Natural killer cell (primary cell): ENCODE measurements at regions not wholly inside any gene's neighbourhood (a gene's known extent, or its start where the extent isn't known, plus 50 kb on each side); places are given as distances from the start of the nearest gene placed in this dataset.

Experiments used
- ATAC-seq, 3 donors: fragments of 150-1000 bp in 2 of 3; fragments of 200-7000 bp in 1 of 3; cut with Tn5 transposase; 1 replicate in 1 of 3; 2 replicates in 2 of 3; pipeline ENCODE4 v1.10.0; 2021; ENCODE audit warnings: mild to moderate bottlenecking in 2 of 3, moderate library complexity in 2 of 3
- DNase-seq, 2 donors: peaks; one replicate each; pipeline versions ENCODE4 v3.0.0 to v3.0.0-alpha.2; 2013 to 2021; ENCODE audit warnings: mixed read lengths in 1 of 2
- H3K27ac ChIP-seq: one replicate; pipeline ENCODE4 v1.5.1; 2013; ENCODE audit warnings: mild to moderate bottlenecking, low read length
- H3K27me3 ChIP-seq: one replicate; pipeline ENCODE4 v1.6.1; 2013; ENCODE audit warnings: low read length; ENCODE audit not compliant: control insufficient read depth, insufficient read depth
- H3K36me3 ChIP-seq: one replicate; pipeline ENCODE4 v1.6.1; 2013; ENCODE audit warnings: low read length; ENCODE audit not compliant: control insufficient read depth, insufficient read depth
- H3K4me1 ChIP-seq: one replicate; pipeline ENCODE4 v1.6.1; 2013; ENCODE audit warnings: low read length; ENCODE audit not compliant: control insufficient read depth, insufficient read depth
- H3K4me3 ChIP-seq: one replicate; pipeline ENCODE4 v1.5.1; 2013; ENCODE audit warnings: low read length
- H3K9me3 ChIP-seq: one replicate; pipeline ENCODE4 v1.6.1; 2013; ENCODE audit warnings: low read length; ENCODE audit not compliant: control insufficient read depth, insufficient read depth
- H3K27ac Mint-ChIP-seq, 2 donors: one replicate each; pipeline ENCODE4 v1.8.0; 2022; ENCODE audit warnings: mild to moderate bottlenecking in 2 of 2, mixed read lengths in 2 of 2, moderate library complexity in 1 of 2
- H3K27me3 Mint-ChIP-seq, 2 donors: one replicate each; pipeline ENCODE4 v1.8.0; 2022; ENCODE audit warnings: low read depth in 2 of 2, mixed read lengths in 2 of 2
- H3K36me3 Mint-ChIP-seq: one replicate; pipeline ENCODE4 v1.8.0; 2022; ENCODE audit warnings: mixed read lengths
- H3K4me1 Mint-ChIP-seq, 2 donors: one replicate each; pipeline ENCODE4 v1.8.0; 2022; ENCODE audit warnings: mixed read lengths in 2 of 2
- H3K4me3 Mint-ChIP-seq: one replicate; pipeline ENCODE4 v1.8.0; 2022; ENCODE audit warnings: mild to moderate bottlenecking, moderate library complexity, mixed read lengths
- H3K9me3 Mint-ChIP-seq, 2 donors: one replicate each; pipeline ENCODE4 v1.8.0; 2022; ENCODE audit warnings: mixed read lengths in 2 of 2
- CTCF ChIP-seq: fragments of 200-600 bp; IDR thresholded peaks from one replicate; pipeline ENCODE4 v1.8.0; 2022; ENCODE audit warnings: antibody characterized with exemption
- WGBS: methylation state at CpG from one replicate; pipeline ENCODE4 v1.1.7; 2013; ENCODE audit warnings: missing lambda C conversion rate; ENCODE audit not compliant: insufficient coverage; 5-methylcytosine and 5-hydroxymethylcytosine counted together
- intact Hi-C: fragments of 100-400 bp; cut with micrococcal nuclease; formaldehyde crosslinking; loops from one replicate; pipeline ENCODE4 v1.14.2; 2022

- Histone ChIP-seq H3K36me3 (no peaks in the 10 kb centered on the region), H3K9me3 (no peaks in the 10 kb centered on the region), H3K4me1 (no peaks in the 10 kb centered on the region), H3K4me3 (no peak overlapping the region), H3K27me3 (no peaks in the 10 kb centered on the region), H3K27ac (no peak overlapping the region)
- no peak for DNase-seq
- Mint-ChIP-seq H3K4me3 (no peak overlapping the region), H3K27me3 (peaks cover 6 to 10% of the 10 kb centered on the region in 2 donors), H3K4me1 (no peaks in the 10 kb centered on the region), H3K9me3 (peaks cover 0 to 2% of the 10 kb centered on the region in 2 donors), H3K36me3 (no peaks in the 10 kb centered on the region), H3K27ac (no peak overlapping the region)
- intact Hi-C loops, result no loop called here
- TF ChIP-seq CTCF, result no peak
- no peak for ATAC-seq
- WGBS, result 78% methylated on average over 10 of the region's 10 CpGs
These were observed 648.8 kb downstream of the NPHP4 start for GRCh38 chr1:5343256-5344020.

- Mint-ChIP-seq H3K27me3 (peaks cover 6 to 10% of the 10 kb centered on the region in 2 donors), H3K27ac (no peak overlapping the region), H3K4me3 (no peak overlapping the region), H3K36me3 (no peaks in the 10 kb centered on the region), H3K9me3 (peaks cover 0 to 2% of the 10 kb centered on the region in 2 donors), H3K4me1 (no peaks in the 10 kb centered on the region)
- ATAC-seq, result no peak
- Histone ChIP-seq H3K4me1 (no peaks in the 10 kb centered on the region), H3K9me3 (no peaks in the 10 kb centered on the region), H3K36me3 (no peaks in the 10 kb centered on the region), H3K27me3 (no peaks in the 10 kb centered on the region), H3K4me3 (no peak overlapping the region), H3K27ac (no peak overlapping the region)
- intact Hi-C loops, result no loop called here
- TF ChIP-seq CTCF, result no peak
- no peak for DNase-seq
- WGBS, result 82% methylated on average over 11 of the region's 11 CpGs
These were observed 649.4 kb downstream of the NPHP4 start for GRCh38 chr1:5342830-5343229.

GRCh38 chr1:5342172-5342571, 650.1 kb downstream of the NPHP4 start:
- H3K9me3 Mint-ChIP-seq, result peaks cover 0 to 2% of the 10 kb centered on the region in 2 donors
- no peak for DNase-seq
- Histone ChIP-seq H3K9me3 (no peaks in the 10 kb centered on the region), H3K4me1 (no peaks in the 10 kb centered on the region), H3K36me3 (no peaks in the 10 kb centered on the region), H3K27me3 (no peaks in the 10 kb centered on the region), H3K4me3 (no peak overlapping the region), H3K27ac (no peak overlapping the region)
- H3K27ac Mint-ChIP-seq, result no peak overlapping the region
- no peaks in the 10 kb centered on the region for H3K4me1 Mint-ChIP-seq
- ATAC-seq, result no peak
- WGBS, result 84% methylated on average over 8 of the region's 8 CpGs
- no peak overlapping the region for H3K4me3 Mint-ChIP-seq
- TF ChIP-seq CTCF, result no peak
- no peaks in the 10 kb centered on the region for H3K36me3 Mint-ChIP-seq
- peaks cover 6 to 10% of the 10 kb centered on the region in 2 donors for H3K27me3 Mint-ChIP-seq
- intact Hi-C loops, result no loop called here

GRCh38 chr1:5341471-5341870, 650.8 kb downstream of the NPHP4 start:
- Mint-ChIP-seq H3K36me3 (no peaks in the 10 kb centered on the region), H3K27me3 (peaks cover 2 to 10% of the 10 kb centered on the region in 2 donors), H3K9me3 (no peaks in the 10 kb centered on the region), H3K4me3 (no peak overlapping the region), H3K27ac (no peak overlapping the region), H3K4me1 (no peaks in the 10 kb centered on the region)
- DNase-seq (no peak), ATAC-seq (no peak)
- H3K27ac ChIP-seq, result no peak overlapping the region
- intact Hi-C loops, result no loop called here
- no peaks in the 10 kb centered on the region for H3K4me1 ChIP-seq
- no peaks in the 10 kb centered on the region for H3K27me3 ChIP-seq
- H3K4me3 ChIP-seq, result no peak overlapping the region
- no peaks in the 10 kb centered on the region for H3K9me3 ChIP-seq
- WGBS, result 42% methylated on average over 3 of the region's 3 CpGs
- no peak for TF ChIP-seq CTCF
- no peaks in the 10 kb centered on the region for H3K36me3 ChIP-seq
